Fibroblast of mammary gland (primary cell): ENCODE measurements at regions not wholly inside any gene's neighbourhood (a gene's known extent, or its start where the extent isn't known, plus 50 kb on each side); places are given as distances from the start of the nearest gene placed in this dataset.

Source experiments
- DNase-seq: peaks from one replicate; pipeline ENCODE4 v3.0.0-alpha.2; 2010; ENCODE audit warnings: low read depth
- H3K4me3 ChIP-seq: 2 replicates; pipeline ENCODE4 v1.5.1; 2011; ENCODE audit warnings: low read depth, mild to moderate bottlenecking, low read length, moderate library complexity; ENCODE audit not compliant: control insufficient read depth
- TF ChIP-seq, protein P1 (sequence below): conservative IDR thresholded peaks from 2 replicates; pipeline ENCODE4 v1.5.1; 2011; ENCODE audit warnings: low read depth, low read length, inconsistent platforms; ENCODE audit not compliant: control insufficient read depth, insufficient read depth

DNA sequence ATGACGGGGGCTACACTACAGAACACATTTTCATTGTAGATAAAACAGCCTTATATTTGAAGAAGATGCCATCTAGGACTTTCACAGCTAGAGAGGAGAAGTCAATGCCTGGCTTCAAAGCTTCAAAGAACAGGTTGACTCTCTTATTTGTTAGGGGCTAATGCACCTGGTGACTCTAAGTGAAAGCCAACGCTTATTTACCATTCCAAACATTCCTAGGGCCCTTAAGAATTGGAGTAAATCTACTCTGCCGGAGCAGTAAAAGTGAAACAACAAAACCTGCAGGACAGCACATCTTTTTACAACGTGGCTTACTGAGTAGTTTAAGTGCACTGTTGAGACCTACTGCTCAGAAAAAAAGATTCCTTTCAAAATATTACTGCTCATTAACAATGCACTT lies 487.2 kb upstream of the SOX5 start:
- H3K4me3 ChIP-seq: no peak overlapping the region
- TF ChIP-seq, protein P1, sequence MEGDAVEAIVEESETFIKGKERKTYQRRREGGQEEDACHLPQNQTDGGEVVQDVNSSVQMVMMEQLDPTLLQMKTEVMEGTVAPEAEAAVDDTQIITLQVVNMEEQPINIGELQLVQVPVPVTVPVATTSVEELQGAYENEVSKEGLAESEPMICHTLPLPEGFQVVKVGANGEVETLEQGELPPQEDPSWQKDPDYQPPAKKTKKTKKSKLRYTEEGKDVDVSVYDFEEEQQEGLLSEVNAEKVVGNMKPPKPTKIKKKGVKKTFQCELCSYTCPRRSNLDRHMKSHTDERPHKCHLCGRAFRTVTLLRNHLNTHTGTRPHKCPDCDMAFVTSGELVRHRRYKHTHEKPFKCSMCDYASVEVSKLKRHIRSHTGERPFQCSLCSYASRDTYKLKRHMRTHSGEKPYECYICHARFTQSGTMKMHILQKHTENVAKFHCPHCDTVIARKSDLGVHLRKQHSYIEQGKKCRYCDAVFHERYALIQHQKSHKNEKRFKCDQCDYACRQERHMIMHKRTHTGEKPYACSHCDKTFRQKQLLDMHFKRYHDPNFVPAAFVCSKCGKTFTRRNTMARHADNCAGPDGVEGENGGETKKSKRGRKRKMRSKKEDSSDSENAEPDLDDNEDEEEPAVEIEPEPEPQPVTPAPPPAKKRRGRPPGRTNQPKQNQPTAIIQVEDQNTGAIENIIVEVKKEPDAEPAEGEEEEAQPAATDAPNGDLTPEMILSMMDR: no peak
- no peak for DNase-seq

DNA sequence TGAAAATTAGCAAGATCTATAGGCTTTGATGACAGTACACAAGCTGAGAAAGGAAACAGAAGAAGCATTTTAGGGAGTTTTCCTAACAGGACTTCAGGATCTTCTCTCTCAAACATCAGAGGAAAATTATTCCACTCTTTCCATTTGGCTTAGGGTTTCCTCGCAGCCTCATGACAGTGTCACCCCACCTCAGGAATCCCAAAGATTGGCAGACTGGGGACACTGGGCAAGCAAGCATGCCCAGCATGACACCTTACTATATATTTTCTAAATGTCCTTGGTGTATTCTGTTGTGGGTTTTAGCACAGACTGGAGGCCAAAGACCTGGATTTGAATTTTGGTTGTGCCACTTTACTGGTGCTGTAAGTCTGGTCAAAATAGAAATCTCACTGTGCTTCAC lies 482.4 kb upstream of the SOX5 start:
- no peak overlapping the region for H3K4me3 ChIP-seq
- DNase-seq: no peak
- TF ChIP-seq, protein P1: no peak

DNA sequence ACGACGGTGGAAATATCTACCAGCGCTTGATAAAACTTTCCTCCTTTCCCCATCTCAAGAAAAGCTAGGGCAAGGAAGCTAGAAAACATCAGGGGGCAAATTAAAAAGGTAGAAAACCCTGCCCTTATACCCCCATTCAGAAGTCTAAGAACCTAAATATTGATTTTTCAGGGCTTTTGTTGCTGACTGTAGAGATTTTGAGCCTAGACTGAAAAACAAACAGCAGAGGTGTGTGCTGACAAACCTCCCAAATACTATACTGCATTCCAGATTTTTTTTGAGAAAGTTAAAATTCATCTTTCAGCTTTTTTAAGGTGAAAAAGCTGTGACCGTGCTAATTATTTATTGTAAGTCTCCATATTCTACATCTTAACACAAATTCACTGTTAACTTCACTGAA lies 478.3 kb upstream of the SOX5 start:
- TF ChIP-seq, protein P1: no peak
- DNase-seq: no peak
- H3K4me3 ChIP-seq: no peak overlapping the region

DNA sequence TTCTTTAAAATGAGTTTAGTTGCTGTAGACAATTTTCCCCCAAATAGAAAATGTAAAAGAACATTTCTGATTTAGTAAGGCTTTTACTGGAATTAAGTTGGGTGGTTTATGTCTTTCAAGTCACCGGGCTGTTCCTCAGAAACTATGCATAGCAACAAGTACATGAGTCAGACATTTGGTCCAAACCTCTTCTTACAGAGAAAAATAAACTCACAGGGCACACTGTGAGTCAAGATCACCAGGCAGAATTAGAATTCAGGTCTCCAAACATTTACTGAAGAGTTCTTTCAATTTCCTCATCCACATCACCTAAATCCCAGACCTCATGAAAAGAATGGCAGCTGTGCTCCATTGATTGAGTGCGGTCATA lies 476.1 kb upstream of the SOX5 start:
- no peak overlapping the region for H3K4me3 ChIP-seq
- DNase-seq: peak; percentile 72
- TF ChIP-seq, protein P1: no peak

DNA sequence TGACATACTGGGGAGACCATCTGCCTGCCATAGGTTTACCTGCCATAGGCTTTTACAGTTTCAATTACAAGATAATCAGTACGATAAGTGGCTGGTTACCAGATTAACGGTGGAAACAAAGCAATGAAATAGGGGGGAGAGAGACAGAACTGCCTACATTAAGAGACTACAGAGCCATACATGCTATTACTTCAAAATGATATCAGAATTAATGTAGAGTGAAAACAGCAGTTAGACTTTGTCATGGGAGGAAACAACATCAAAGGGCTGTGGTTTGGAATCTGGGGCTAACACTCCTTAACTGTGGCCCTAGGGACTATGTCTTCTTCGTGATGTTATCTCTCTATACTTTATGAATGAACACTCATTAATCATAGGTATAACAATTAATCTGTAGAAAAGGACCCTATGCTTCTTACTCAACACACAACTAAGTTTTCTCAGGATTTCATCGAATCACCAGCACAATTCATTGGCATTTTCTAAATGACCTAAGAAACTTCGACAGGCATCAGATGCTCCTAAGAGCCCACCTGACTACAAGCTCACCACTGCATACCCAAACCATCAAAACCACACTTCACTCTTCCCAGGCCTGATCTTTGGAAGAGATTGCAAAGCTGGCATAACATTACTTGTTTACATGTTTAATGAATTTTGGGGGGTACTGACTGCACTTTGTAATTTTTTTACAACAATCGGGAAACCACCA lies 475.6 kb upstream of the SOX5 start:
- no peak overlapping the region for H3K4me3 ChIP-seq
- DNase-seq: no peak
- TF ChIP-seq, protein P1: no peak

DNA sequence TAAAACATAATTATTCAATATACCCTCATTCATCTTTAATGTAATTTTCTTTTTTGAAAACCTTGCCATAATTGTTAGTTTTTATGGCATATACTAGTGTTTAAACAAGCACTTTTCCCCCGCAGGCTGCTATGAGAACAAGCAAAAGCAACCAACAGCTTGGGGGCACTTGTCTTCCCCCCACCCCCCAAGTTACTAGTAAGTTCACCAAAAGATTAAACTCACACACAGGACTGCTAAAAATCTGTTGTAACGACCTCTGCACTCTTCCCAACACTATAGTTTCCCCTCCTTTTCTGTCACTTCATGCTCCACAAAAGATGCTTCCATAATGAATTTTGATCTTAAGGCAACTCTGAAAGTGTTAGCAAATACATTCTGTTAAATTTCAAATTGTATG lies 474.9 kb upstream of the SOX5 start:
- TF ChIP-seq, protein P1: no peak
- H3K4me3 ChIP-seq: no peak overlapping the region
- no peak for DNase-seq

DNA sequence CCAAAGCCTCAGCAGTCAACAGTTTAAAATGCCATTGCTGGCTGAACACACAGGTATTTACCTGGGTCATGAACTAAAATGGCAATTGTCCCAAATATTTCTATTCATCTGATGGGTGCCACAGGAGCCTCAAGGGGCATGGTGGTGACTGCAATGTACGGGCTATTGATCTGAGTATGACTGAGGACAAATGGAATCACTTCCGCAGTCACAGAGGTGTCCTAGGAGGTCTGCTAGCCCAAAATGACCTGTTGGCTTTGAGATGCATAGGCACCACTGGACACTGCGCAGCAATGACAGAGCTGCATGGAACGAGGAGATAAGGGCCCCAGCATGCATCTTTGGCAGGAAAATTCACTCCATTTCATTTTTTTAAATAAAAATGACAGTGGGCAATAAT lies 474.1 kb upstream of the SOX5 start:
- TF ChIP-seq, protein P1: no peak
- no peak overlapping the region for H3K4me3 ChIP-seq

More for the DNA sequence above, 474.1 kb upstream of the SOX5 start:
- DNase-seq: no peak
